H1 (cell line): ENCODE measurements at regions not wholly inside any gene's neighbourhood (a gene's known extent, or its start where the extent isn't known, plus 50 kb on each side); places are given as distances from the start of the nearest gene placed in this dataset.

Source experiments
- ATF3 ChIP-seq: IDR thresholded peaks from 2 replicates; pipeline ENCODE4 v1.6.1; 2011; ENCODE audit warnings: low read depth, mild to moderate bottlenecking, low read length; ENCODE audit not compliant: insufficient read depth
- EGR1 ChIP-seq: IDR thresholded peaks from 2 replicates; pipeline ENCODE4 v1.6.1; 2011; ENCODE audit warnings: low read depth, low read length, borderline replicate concordance
- NRF1 ChIP-seq: IDR thresholded peaks from 2 replicates; pipeline ENCODE4 v1.6.1; 2011; ENCODE audit warnings: mild to moderate bottlenecking, low read depth, low read length, improper control_type of control experiment
- RNF2 ChIP-seq: fragments of 200-900, 300-1000 bp; sonication (generic); IDR thresholded peaks from 2 replicates; pipeline ENCODE4 v1.7.1; 2016; ENCODE audit warnings: borderline replicate concordance, low read depth, mild to moderate bottlenecking, antibody characterized with exemption, low read length; ENCODE audit not compliant: poor library complexity, severe bottlenecking; ENCODE audit errors: missing control alignments
- TBP ChIP-seq: IDR thresholded peaks from 2 replicates; pipeline ENCODE4 v1.6.1; 2011; ENCODE audit warnings: low read depth, low read length, improper control_type of control experiment
- USF2 ChIP-seq: IDR thresholded peaks from 2 replicates; pipeline ENCODE4 v1.6.1; 2011; ENCODE audit warnings: low read length, improper control_type of control experiment

GRCh38 chrX:124254611-124255010, 77.8 kb upstream of the TEX13D start (continued):
- no peak for TF ChIP-seq TBP
- TF ChIP-seq EGR1 = no peak
- TF ChIP-seq RNF2 = no peak
- TF ChIP-seq ATF3 = no peak
- no peak for TF ChIP-seq USF2
- TF ChIP-seq NRF1 = no peak
- TF ChIP-seq, all 59 proteins: peak for 0
